ENCODE measurements at regions not wholly inside any gene's neighbourhood (a gene's known extent, or its start where the extent isn't known, plus 50 kb on each side); places are given as distances from the start of the nearest gene placed in this dataset.

DNA sequence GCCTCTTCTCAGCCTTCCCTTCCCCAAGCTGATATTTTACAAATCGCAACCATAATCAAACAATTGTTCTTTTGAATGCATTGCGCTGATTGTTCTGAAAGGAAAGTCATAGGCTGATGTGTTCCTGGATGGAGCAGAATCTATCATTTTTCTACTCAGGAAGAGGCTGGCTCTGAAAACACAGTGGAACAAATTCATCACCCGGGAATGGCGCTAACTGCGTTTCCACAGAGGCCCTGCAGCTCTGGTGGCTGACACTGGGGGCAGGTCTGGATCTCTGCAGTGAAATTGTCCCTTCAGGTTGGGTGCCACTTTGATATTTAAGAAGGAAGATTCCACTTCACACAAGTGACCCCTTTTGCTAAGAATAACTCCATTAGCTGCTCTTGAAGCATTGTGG, 1060.8 kb downstream of the UQCRFS1 start:
- TF ChIP-seq REST (IDR thresholded peaks at IDR 0.05; ENCODE audit: low read depth) (no peak), TAF1 (IDR thresholded peaks at IDR 0.05; ENCODE audit: low read depth) (no peak), TCF12 (IDR thresholded peaks at IDR 0.05; ENCODE audit: low read depth) (no peak), FOXM1 (IDR thresholded peaks at IDR 0.05; ENCODE audit: borderline replicate concordance, low read depth) (no peak), CEBPB (IDR thresholded peaks at IDR 0.05) (no peak), YY1 (IDR thresholded peaks at IDR 0.05; ENCODE audit: low read depth) (no peak), USF1 (IDR thresholded peaks at IDR 0.05) (no peak)

Measured in Ishikawa (cell line).